22Rv1 (cell line): ENCODE measurements at regions not wholly inside any gene's neighbourhood (a gene's known extent, or its start where the extent isn't known, plus 50 kb on each side); places are given as distances from the start of the nearest gene placed in this dataset.

Source experiments
- H3K27ac ChIP-seq: fragments of 450-650 bp; 2 replicates; pipeline ENCODE4 v1.5.1; 2017
- ZFX ChIP-seq: fragments of 450-650 bp; IDR thresholded peaks from 2 replicates; pipeline ENCODE4 v1.6.1; 2017; ENCODE audit warnings: antibody characterized with exemption, borderline replicate concordance
- TF ChIP-seq, protein P1 (sequence below): fragments of 450-650 bp; IDR thresholded peaks from 2 replicates; pipeline ENCODE4 v1.5.1; 2017; ENCODE audit warnings: mild to moderate bottlenecking

DNA sequence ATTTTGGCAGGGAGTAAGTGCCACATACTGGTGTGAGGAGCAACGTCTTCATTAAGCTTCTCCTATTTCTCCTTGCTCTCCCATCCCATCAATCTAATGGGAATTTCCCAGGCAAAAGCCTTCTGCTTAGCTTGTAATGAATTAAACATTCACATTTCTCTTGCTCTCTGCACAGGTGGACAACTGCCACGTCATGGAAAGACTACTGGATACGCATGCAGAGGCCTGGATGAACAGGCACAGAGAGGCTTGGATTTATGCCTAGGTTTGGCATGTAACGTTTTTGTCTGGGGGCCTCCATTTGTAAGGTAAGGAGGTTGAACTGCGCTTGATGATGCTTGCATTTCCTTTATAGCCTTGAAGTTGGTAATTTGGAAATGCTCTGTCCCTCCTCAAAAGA lies 374.8 kb downstream of the KLF12 start:
- H3K27ac ChIP-seq, result no peak overlapping the region
- no peak for TF ChIP-seq ZFX
- TF ChIP-seq, protein P1, sequence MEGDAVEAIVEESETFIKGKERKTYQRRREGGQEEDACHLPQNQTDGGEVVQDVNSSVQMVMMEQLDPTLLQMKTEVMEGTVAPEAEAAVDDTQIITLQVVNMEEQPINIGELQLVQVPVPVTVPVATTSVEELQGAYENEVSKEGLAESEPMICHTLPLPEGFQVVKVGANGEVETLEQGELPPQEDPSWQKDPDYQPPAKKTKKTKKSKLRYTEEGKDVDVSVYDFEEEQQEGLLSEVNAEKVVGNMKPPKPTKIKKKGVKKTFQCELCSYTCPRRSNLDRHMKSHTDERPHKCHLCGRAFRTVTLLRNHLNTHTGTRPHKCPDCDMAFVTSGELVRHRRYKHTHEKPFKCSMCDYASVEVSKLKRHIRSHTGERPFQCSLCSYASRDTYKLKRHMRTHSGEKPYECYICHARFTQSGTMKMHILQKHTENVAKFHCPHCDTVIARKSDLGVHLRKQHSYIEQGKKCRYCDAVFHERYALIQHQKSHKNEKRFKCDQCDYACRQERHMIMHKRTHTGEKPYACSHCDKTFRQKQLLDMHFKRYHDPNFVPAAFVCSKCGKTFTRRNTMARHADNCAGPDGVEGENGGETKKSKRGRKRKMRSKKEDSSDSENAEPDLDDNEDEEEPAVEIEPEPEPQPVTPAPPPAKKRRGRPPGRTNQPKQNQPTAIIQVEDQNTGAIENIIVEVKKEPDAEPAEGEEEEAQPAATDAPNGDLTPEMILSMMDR, result no peak

DNA sequence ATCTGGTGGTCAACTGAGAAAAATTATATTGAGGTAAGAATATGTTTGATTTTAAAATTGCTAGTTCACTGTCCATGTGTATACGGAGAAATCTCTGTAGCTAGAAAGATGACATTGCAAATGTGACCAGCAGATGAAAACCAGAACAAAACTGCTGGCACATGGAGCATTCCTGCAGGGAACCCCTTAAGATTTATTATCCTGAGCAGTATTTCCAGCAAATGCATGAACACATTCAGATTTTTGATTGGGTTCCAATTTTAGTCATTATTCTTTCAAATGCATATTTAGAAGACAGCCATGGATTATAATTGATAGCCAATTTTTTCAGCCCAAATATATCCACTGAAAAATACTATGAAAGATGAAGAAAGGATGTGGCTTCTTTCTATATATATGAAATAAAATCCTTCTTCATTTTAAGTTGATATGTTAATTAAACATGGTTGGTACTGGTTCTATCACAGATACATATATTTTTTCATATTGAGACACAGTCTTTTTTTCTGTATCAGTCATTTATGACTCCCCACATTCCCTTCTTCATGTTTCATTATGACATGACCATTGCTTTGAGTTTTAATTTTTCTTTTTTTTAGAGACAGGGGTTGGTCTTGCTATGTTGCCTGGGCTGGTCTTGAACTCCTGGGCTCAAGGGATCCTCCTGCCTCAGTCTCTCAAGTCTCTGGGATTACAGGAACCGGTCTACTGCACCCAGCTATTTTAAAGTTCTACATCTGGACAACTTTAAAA lies 376.5 kb downstream of the KLF12 start:
- H3K27ac ChIP-seq, result no peak overlapping the region
- TF ChIP-seq ZFX, result no peak
- TF ChIP-seq, protein P1, result no peak

DNA sequence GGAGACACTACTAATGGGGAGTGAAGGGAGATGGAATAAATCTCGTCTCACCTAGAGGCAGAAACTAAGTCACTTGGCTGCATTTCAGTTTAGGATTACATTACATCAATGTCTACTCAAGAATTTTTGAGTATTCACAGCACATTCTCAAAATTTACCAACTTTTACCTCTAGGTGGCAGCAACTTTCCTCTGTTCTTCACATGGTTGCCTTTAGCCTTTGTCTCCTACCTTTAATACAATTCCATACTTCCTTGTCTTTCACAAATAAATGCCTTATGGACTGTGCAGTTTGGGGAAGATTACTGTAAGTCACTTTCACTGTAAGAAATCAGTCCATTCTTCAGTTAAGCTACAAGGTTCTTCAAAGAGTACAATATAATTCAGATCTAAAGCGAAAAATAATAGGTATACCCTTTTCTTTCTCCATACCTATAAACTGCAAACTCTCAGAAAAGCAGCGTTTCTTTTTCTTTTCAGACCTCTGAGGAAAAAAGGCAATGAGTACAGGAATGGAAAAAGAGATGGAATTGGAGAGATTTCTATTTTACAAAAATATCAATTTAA lies 379.4 kb downstream of the KLF12 start:
- TF ChIP-seq, protein P1, result peak; percentile 78
- no peak for TF ChIP-seq ZFX
- H3K27ac ChIP-seq, result no peak overlapping the region

DNA sequence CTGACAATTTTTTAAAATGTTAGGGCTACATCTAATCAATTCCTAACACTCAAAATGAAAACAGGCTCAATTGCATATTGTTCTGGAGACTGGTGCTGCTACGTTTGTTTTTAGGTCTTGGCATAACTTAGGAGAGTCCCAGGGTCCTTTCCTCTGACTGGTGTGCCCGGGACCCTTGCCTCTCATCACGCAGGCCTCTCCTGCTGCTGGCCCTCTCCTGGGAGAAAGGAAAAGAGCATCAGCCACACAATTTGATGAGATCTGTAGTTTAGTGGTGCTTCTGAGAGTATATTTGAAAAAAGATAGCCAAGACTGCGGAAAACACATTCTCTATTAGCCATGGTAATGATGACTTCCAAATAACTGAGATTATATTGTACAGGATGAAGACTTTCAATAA lies 380.0 kb downstream of the KLF12 start:
- TF ChIP-seq, protein P1, result no peak
- no peak for TF ChIP-seq ZFX

DNA sequence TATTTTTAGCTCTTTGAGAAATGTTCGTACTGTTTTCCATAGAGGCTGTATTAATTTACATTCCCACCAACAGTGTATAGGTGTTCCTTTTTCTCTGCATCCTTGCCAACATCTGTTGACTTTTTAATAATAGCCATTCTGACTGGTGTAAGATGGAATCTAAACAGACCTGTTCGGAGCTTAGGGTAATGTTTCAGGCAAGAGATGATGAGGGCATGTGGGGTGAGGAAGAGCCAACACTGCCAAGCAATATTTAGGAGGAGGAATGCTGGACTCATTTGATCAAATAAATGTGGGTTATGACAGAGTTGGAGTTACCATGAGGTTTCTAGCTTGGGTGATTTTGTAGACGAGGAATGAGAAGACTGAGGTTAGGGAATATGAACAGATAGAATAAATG lies 382.9 kb downstream of the KLF12 start:
- H3K27ac ChIP-seq, result no peak overlapping the region
- TF ChIP-seq ZFX, result no peak
- TF ChIP-seq, protein P1, result no peak

More for the DNA sequence above, 380.0 kb downstream of the KLF12 start:
- no peak overlapping the region for H3K27ac ChIP-seq

DNA sequence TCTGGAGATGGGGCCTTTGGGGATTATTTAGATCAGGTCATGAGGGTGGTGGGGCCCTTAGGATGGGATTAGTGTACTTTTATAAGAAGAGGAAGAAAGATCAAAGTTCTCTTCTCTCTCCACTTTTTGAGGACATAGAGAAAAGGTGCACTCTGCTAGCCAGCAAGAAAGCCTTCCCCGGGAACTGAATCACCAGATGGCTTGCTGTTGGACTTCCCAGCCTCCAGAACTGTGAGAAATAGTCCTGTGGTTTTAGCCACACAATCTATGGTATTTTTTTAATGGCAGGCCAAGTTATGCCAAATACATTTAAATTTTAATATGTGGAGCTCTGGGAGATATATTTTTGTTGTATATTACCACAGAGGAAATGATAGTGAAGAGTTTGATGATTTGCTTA lies 385.8 kb downstream of the KLF12 start:
- no peak for TF ChIP-seq ZFX
- TF ChIP-seq, protein P1, result no peak
- H3K27ac ChIP-seq, result no peak overlapping the region

DNA sequence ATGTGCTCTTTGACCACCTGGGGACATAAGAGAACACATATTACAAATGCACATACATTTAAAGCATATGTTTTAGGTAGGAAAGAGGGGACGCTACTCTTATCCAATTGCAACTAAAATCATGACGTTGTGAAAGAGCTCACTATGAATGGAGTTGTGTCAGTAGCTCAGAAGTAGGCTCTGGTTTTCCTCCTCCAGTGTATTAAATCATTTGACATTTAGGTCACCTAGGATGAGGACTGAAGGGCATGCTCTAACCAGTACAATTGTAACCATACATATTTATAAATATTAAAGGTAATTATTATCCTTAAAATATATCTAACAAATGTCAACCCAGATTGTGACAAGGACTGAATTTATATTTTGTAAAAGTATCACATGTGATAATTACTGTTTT lies 389.0 kb downstream of the KLF12 start:
- no peak overlapping the region for H3K27ac ChIP-seq
- TF ChIP-seq, protein P1, result no peak
- TF ChIP-seq ZFX, result no peak
